Neural progenitor cell (in vitro differentiated cells): ENCODE measurements at regions not wholly inside any gene's neighbourhood (a gene's known extent, or its start where the extent isn't known, plus 50 kb on each side); places are given as distances from the start of the nearest gene placed in this dataset.
"Not testable (repeated sequence)": the region's sequence is repeated elsewhere in the genome, so short reads cannot be mapped to it uniquely, and the experiment has no call there.

ENCODE experiments used
- DNase-seq: peaks from one replicate; pipeline ENCODE4 v3.0.0-alpha.2; 2016; ENCODE audit warnings: low spot score
- H2AFZ ChIP-seq: fragments of 200-600 bp; sonication (generic); replicated peaks from 2 replicates; pipeline ENCODE4 v1.6.1; 2016; ENCODE audit warnings: antibody characterized with exemption
- H3F3A ChIP-seq: fragments of 200-600 bp; sonication (generic); 2 replicates; pipeline ENCODE4 v1.6.1; 2016; ENCODE audit warnings: antibody characterized with exemption, low read depth
- H3K27ac ChIP-seq: fragments of 200-600 bp; sonication (generic); 2 replicates; pipeline ENCODE4 v1.5.1; 2016; ENCODE audit warnings: mild to moderate bottlenecking
- H3K27me3 ChIP-seq: fragments of 200-600 bp; sonication (generic); 2 replicates; pipeline ENCODE4 v1.6.1; 2016; ENCODE audit warnings: mild to moderate bottlenecking, moderate library complexity
- H3K36me3 ChIP-seq: fragments of 200-600 bp; sonication (generic); 2 replicates; pipeline ENCODE4 v1.5.1; 2016
- H3K4me1 ChIP-seq: fragments of 200-600 bp; sonication (generic); 2 replicates; pipeline ENCODE4 v1.6.1; 2016; ENCODE audit warnings: mixed run types
- H3K4me2 ChIP-seq: fragments of 200-600 bp; sonication (generic); 2 replicates; pipeline ENCODE4 v1.6.1; 2016
- H3K4me3 ChIP-seq: fragments of 200-600 bp; sonication (generic); 2 replicates; pipeline ENCODE4 v1.5.1; 2016
- H3K79me2 ChIP-seq: fragments of 200-600 bp; sonication (generic); 2 replicates; pipeline ENCODE4 v1.6.1; 2016; ENCODE audit warnings: low read depth
- H3K9ac ChIP-seq: fragments of 200-600 bp; sonication (generic); 2 replicates; pipeline ENCODE4 v1.6.1; 2016
- H3K9me3 ChIP-seq: fragments of 200-600 bp; sonication (generic); 2 replicates; pipeline ENCODE4 v1.5.1; 2016; ENCODE audit warnings: low read depth
- H4K20me1 ChIP-seq: fragments of 200-600 bp; sonication (generic); 2 replicates; pipeline ENCODE4 v1.6.1; 2016; ENCODE audit warnings: low read depth
- H3K27ac Mint-ChIP-seq: 3 replicates; pipeline ENCODE4 v1.8.0; 2021; ENCODE audit warnings: mixed read lengths
- H3K27me3 Mint-ChIP-seq: 2 replicates; pipeline ENCODE4 v1.8.0; 2022; ENCODE audit warnings: low read depth, mild to moderate bottlenecking, inconsistent platforms, moderate library complexity, mixed read lengths; ENCODE audit not compliant: insufficient read depth
- H3K36me3 Mint-ChIP-seq: 3 replicates; pipeline ENCODE4 v1.8.0; 2021; ENCODE audit warnings: mixed read lengths
- H3K4me1 Mint-ChIP-seq: 3 replicates; pipeline ENCODE4 v1.8.0; 2021; ENCODE audit warnings: mixed read lengths
- H3K4me3 Mint-ChIP-seq: 3 replicates; pipeline ENCODE4 v1.8.0; 2021; ENCODE audit warnings: mild to moderate bottlenecking, moderate library complexity, mixed read lengths
- H3K9me3 Mint-ChIP-seq: 3 replicates; pipeline ENCODE4 v1.8.0; 2020; ENCODE audit warnings: mixed read lengths
- CTCF ChIP-seq: fragments of 200-600 bp; sonication (generic); IDR thresholded peaks from 2 replicates; pipeline ENCODE4 v1.5.1; 2017; ENCODE audit warnings: antibody characterized with exemption, mild to moderate bottlenecking
- EZH2 ChIP-seq: fragments of 200-600 bp; sonication (generic); IDR thresholded peaks from 2 replicates; pipeline ENCODE4 v1.6.1; 2017; ENCODE audit warnings: antibody characterized with exemption, mild to moderate bottlenecking, moderate library complexity
- EZH2phosphoT487 ChIP-seq: fragments of 200-600 bp; sonication (generic); IDR thresholded peaks from 2 replicates; pipeline ENCODE4 v1.6.1; 2017; ENCODE audit warnings: antibody characterized with exemption

- Histone ChIP-seq H4K20me1 (no peaks in the 10 kb centered on the region), H3K9me3 (no peaks in the 10 kb centered on the region), H3K4me2 (no peak overlapping the region), H3K4me3 (no peak overlapping the region), H3K36me3 (no peaks in the 10 kb centered on the region), H2AFZ (no peak overlapping the region), H3F3A (no peaks in the 10 kb centered on the region), H3K9ac (no peak overlapping the region), H3K27me3 (no peaks in the 10 kb centered on the region), H3K27ac (no peak overlapping the region), H3K79me2 (no peaks in the 10 kb centered on the region), H3K4me1 (no peaks in the 10 kb centered on the region)
- Mint-ChIP-seq H3K36me3 (no peaks in the 10 kb centered on the region), H3K4me3 (no peak overlapping the region), H3K4me1 (no peaks in the 10 kb centered on the region), H3K27ac (no peak overlapping the region), H3K27me3 (no peaks in the 10 kb centered on the region), H3K9me3 (peaks cover 10% of the 10 kb centered on the region)
- TF ChIP-seq EZH2phosphoT487 (no peak), CTCF (no peak), EZH2 (no peak)
- DNase-seq = no peak
These were observed 431.1 kb downstream of the PRELID2 start for GRCh38 chr5:145403992-145404391.

GRCh38 chr5:145396888-145397287, 438.3 kb downstream of the PRELID2 start:
- H3K79me2 ChIP-seq = no peaks in the 10 kb centered on the region
- no peak for DNase-seq
- H3K9me3 ChIP-seq = no peaks in the 10 kb centered on the region
- H3K4me2 ChIP-seq = no peak overlapping the region
- no peak overlapping the region for H3K4me3 ChIP-seq
- TF ChIP-seq EZH2 = no peak
- no peak for TF ChIP-seq CTCF
- no peak for TF ChIP-seq EZH2phosphoT487
- H3K4me1 Mint-ChIP-seq = peaks cover 8% of the 10 kb centered on the region
- no peaks in the 10 kb centered on the region for H3K4me1 ChIP-seq
- no peaks in the 10 kb centered on the region for H3K36me3 Mint-ChIP-seq
- H3K9me3 Mint-ChIP-seq = no peaks in the 10 kb centered on the region
- no peak overlapping the region for H2AFZ ChIP-seq
- no peaks in the 10 kb centered on the region for H3F3A ChIP-seq
- no peaks in the 10 kb centered on the region for H3K36me3 ChIP-seq
- no peaks in the 10 kb centered on the region for H3K27me3 ChIP-seq
- H3K27ac ChIP-seq = no peak overlapping the region
- no peak overlapping the region for H3K27ac Mint-ChIP-seq
- no peak overlapping the region for H3K9ac ChIP-seq
- H4K20me1 ChIP-seq = no peaks in the 10 kb centered on the region
- H3K4me3 Mint-ChIP-seq = no peak overlapping the region
- H3K27me3 Mint-ChIP-seq = peaks cover 2% of the 10 kb centered on the region

GRCh38 chr5:145395151-145395550, 440.0 kb downstream of the PRELID2 start:
- H3K36me3 Mint-ChIP-seq, H3K4me3 ChIP-seq, H3K4me1 ChIP-seq, H3K27ac ChIP-seq, H3K79me2 ChIP-seq, H3K36me3 ChIP-seq, DNase-seq, H3K27me3 ChIP-seq, H3K9me3 Mint-ChIP-seq, H3K4me2 ChIP-seq, H2AFZ ChIP-seq, H4K20me1 ChIP-seq, H3K27ac Mint-ChIP-seq, H3K9me3 ChIP-seq, H3K4me3 Mint-ChIP-seq, H3K4me1 Mint-ChIP-seq, H3K27me3 Mint-ChIP-seq, H3F3A ChIP-seq, H3K9ac ChIP-seq: not testable (repeated sequence)

GRCh38 chr5:145393426-145393825, 441.7 kb downstream of the PRELID2 start:
- H3K4me1 ChIP-seq = no peaks in the 10 kb centered on the region
- no peaks in the 10 kb centered on the region for H3F3A ChIP-seq
- H4K20me1 ChIP-seq = no peaks in the 10 kb centered on the region
- H3K4me3 ChIP-seq = no peak overlapping the region
- H3K27me3 ChIP-seq = no peaks in the 10 kb centered on the region
- H2AFZ ChIP-seq = no peak overlapping the region
- no peak for DNase-seq
- H3K27me3 Mint-ChIP-seq = peaks cover 2% of the 10 kb centered on the region
- H3K27ac ChIP-seq = no peak overlapping the region
- H3K9me3 ChIP-seq = no peaks in the 10 kb centered on the region
- H3K36me3 Mint-ChIP-seq = no peaks in the 10 kb centered on the region
- no peak overlapping the region for H3K4me3 Mint-ChIP-seq
- H3K79me2 ChIP-seq = no peaks in the 10 kb centered on the region
- H3K27ac Mint-ChIP-seq = no peak overlapping the region
- no peaks in the 10 kb centered on the region for H3K36me3 ChIP-seq
- no peak overlapping the region for H3K4me2 ChIP-seq
- H3K4me1 Mint-ChIP-seq = peaks cover 8% of the 10 kb centered on the region
- TF ChIP-seq EZH2phosphoT487 (no peak), CTCF (no peak), EZH2 (no peak)
- H3K9ac ChIP-seq = no peak overlapping the region
- H3K9me3 Mint-ChIP-seq = peaks cover 2% of the 10 kb centered on the region
